ENCODE measurements at regions not wholly inside any gene's neighbourhood (a gene's known extent, or its start where the extent isn't known, plus 50 kb on each side); places are given as distances from the start of the nearest gene placed in this dataset.

DNA sequence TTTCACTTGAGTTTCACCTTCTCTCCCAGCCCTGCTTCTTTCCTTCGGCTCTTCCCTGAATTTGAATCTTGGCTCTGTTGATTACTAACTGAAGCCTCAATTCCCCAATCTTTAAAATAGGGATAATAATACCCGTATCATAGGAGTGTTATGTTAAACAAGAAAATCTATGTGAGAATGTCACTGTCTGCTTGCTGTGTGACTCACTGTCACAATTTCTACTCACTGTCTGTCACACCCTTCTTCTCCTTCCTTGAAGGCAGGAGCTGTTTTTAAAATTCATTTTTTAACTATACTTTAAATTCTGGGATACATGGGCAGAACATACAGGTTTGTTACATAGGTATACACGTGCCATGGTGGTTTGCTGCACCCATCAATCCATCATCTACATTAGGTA, 141.6 kb upstream of the CXCR4 start:
- no peaks in the 10 kb centered on the region for H3K36me3 ChIP-seq (ENCODE audit: control insufficient read depth, insufficient read depth, low read length)
- no peak overlapping the region for H3K4me3 ChIP-seq (replicated peaks in 1 of 4; ENCODE audit: control extremely low read depth in 1 of 4, insufficient read depth in 1 of 4, low read depth in 3 of 4, low read length in 4 of 4)
- H3K4me2 ChIP-seq (ENCODE audit: extremely low read depth, insufficient read depth, low read length) = no peak overlapping the region
- no peaks in the 10 kb centered on the region for H3K79me2 ChIP-seq (ENCODE audit: control insufficient read depth, insufficient read depth, low read length)
- no peak overlapping the region for H3K9ac ChIP-seq (ENCODE audit: insufficient read depth, low read length)
- H3K9me3 ChIP-seq (ENCODE audit: control insufficient read depth, insufficient read depth, low read depth, low read length) = no peaks in the 10 kb centered on the region
- H4K20me1 ChIP-seq (ENCODE audit: control insufficient read depth, extremely low read depth, insufficient read depth, low read length) = no peaks in the 10 kb centered on the region
- no peaks in the 10 kb centered on the region for H3K4me1 ChIP-seq (ENCODE audit: control insufficient read depth, extremely low read depth, insufficient read depth, low read length)
- no peak for DNase-seq (ENCODE audit: low read depth in 2 of 2)
- H3K27ac ChIP-seq (ENCODE audit: insufficient read depth, low read length) = no peak overlapping the region
- H2AFZ ChIP-seq (ENCODE audit: low read length) = no peak overlapping the region
- TF ChIP-seq CTCF (conservative IDR thresholded peaks at IDR 0.05 in 1 of 2, IDR thresholded peaks at IDR 0.05 in 1 of 2; ENCODE audit: low read depth in 1 of 2, low read length in 2 of 2) (no peak), EZH2 (IDR thresholded peaks at IDR 0.05; ENCODE audit: low read length, missing control alignments) (no peak)
- H3K27me3 ChIP-seq (ENCODE audit: control insufficient read depth, insufficient read depth, low read length) = no peaks in the 10 kb centered on the region

DNA sequence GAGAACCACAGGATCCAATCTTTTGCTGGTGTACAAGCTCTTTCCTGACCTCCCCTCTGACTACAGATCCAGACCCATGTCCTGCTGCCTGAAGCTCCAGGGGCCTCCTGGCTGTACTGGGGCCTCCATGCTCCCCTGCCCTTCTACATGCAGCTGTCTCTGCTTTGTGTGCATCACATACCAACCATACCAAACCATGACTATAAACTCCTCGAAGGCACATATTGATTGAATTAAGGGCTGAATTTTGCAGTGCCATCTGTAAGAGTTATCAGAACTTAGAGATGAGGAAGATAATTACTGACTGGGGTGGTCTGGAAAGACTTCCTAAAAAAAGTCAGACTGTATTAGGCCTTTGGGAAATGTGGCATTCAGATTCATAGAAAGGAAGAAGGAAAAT, 139.9 kb upstream of the CXCR4 start:
- Histone ChIP-seq H3K4me1 (ENCODE audit: control insufficient read depth, extremely low read depth, insufficient read depth, low read length) (no peaks in the 10 kb centered on the region), H3K36me3 (ENCODE audit: control insufficient read depth, insufficient read depth, low read length) (no peaks in the 10 kb centered on the region), H3K79me2 (ENCODE audit: control insufficient read depth, insufficient read depth, low read length) (no peaks in the 10 kb centered on the region), H3K27ac (ENCODE audit: insufficient read depth, low read length) (no peak overlapping the region), H3K27me3 (ENCODE audit: control insufficient read depth, insufficient read depth, low read length) (no peaks in the 10 kb centered on the region), H4K20me1 (ENCODE audit: control insufficient read depth, extremely low read depth, insufficient read depth, low read length) (no peaks in the 10 kb centered on the region), H3K9ac (ENCODE audit: insufficient read depth, low read length) (no peak overlapping the region), H3K9me3 (ENCODE audit: control insufficient read depth, insufficient read depth, low read depth, low read length) (no peaks in the 10 kb centered on the region), H2AFZ (ENCODE audit: low read length) (no peak overlapping the region), H3K4me2 (ENCODE audit: extremely low read depth, insufficient read depth, low read length) (no peak overlapping the region), H3K4me3 (replicated peaks in 1 of 4; ENCODE audit: control extremely low read depth in 1 of 4, insufficient read depth in 1 of 4, low read depth in 3 of 4, low read length in 4 of 4) (no peak overlapping the region)
- DNase-seq (ENCODE audit: low read depth in 2 of 2) = no peak
- TF ChIP-seq EZH2 (IDR thresholded peaks at IDR 0.05; ENCODE audit: low read length, missing control alignments) (no peak), CTCF (conservative IDR thresholded peaks at IDR 0.05 in 1 of 2, IDR thresholded peaks at IDR 0.05 in 1 of 2; ENCODE audit: low read depth in 1 of 2, low read length in 2 of 2) (no peak)

- Histone ChIP-seq H3K27ac (ENCODE audit: insufficient read depth, low read length) (no peak overlapping the region), H3K36me3 (ENCODE audit: control insufficient read depth, insufficient read depth, low read length) (no peaks in the 10 kb centered on the region), H3K4me2 (ENCODE audit: extremely low read depth, insufficient read depth, low read length) (no peak overlapping the region), H3K27me3 (ENCODE audit: control insufficient read depth, insufficient read depth, low read length) (no peaks in the 10 kb centered on the region), H3K4me1 (ENCODE audit: control insufficient read depth, extremely low read depth, insufficient read depth, low read length) (no peaks in the 10 kb centered on the region), H3K79me2 (ENCODE audit: control insufficient read depth, insufficient read depth, low read length) (no peaks in the 10 kb centered on the region), H4K20me1 (ENCODE audit: control insufficient read depth, extremely low read depth, insufficient read depth, low read length) (no peaks in the 10 kb centered on the region), H3K9ac (ENCODE audit: insufficient read depth, low read length) (no peak overlapping the region), H2AFZ (ENCODE audit: low read length) (no peak overlapping the region), H3K9me3 (ENCODE audit: control insufficient read depth, insufficient read depth, low read depth, low read length) (no peaks in the 10 kb centered on the region), H3K4me3 (replicated peaks in 1 of 4; ENCODE audit: control extremely low read depth in 1 of 4, insufficient read depth in 1 of 4, low read depth in 3 of 4, low read length in 4 of 4) (no peak overlapping the region)
- no peak for TF ChIP-seq CTCF (conservative IDR thresholded peaks at IDR 0.05 in 1 of 2, IDR thresholded peaks at IDR 0.05 in 1 of 2; ENCODE audit: low read depth in 1 of 2, low read length in 2 of 2)
- no peak for TF ChIP-seq EZH2 (IDR thresholded peaks at IDR 0.05; ENCODE audit: low read length, missing control alignments)
- no peak for DNase-seq (ENCODE audit: low read depth in 2 of 2)
These were observed 137.9 kb upstream of the CXCR4 start for GRCh38 chr2:136255648-136256461.
